RWPE2 (cell line): ENCODE measurements at regions not wholly inside any gene's neighbourhood (a gene's known extent, or its start where the extent isn't known, plus 50 kb on each side); places are given as distances from the start of the nearest gene placed in this dataset.

Source experiments
- ATAC-seq: fragments of 200-7000 bp; cut with Tn5 transposase; 3 replicates; pipeline ENCODE4 v1.9.1; 2021; ENCODE audit warnings: low read depth
- DNase-seq: peaks from one replicate; pipeline ENCODE4 v3.0.0-alpha.2; 2020; ENCODE audit warnings: low spot score
- H3K27ac ChIP-seq: fragments of 450-650 bp; 2 replicates; pipeline ENCODE4 v1.5.1; 2017; ENCODE audit warnings: mild to moderate bottlenecking; ENCODE audit not compliant: poor library complexity, severe bottlenecking
- H3K27me3 ChIP-seq: fragments of 250-450 bp; sonication (Bioruptor Pico); 2 replicates; pipeline ENCODE4 v1.5.1; 2021; ENCODE audit warnings: mild to moderate bottlenecking, moderate library complexity; ENCODE audit not compliant: insufficient read depth, poor library complexity, severe bottlenecking
- H3K36me3 ChIP-seq: fragments of 250-450 bp; sonication (Bioruptor Pico); 2 replicates; pipeline ENCODE4 v1.5.1; 2020; ENCODE audit warnings: low read depth, mild to moderate bottlenecking, moderate library complexity
- H3K4me1 ChIP-seq: fragments of 250-450 bp; sonication (Bioruptor Pico); 2 replicates; pipeline ENCODE4 v1.5.1; 2021; ENCODE audit warnings: mild to moderate bottlenecking, moderate library complexity; ENCODE audit not compliant: insufficient read depth, poor library complexity, severe bottlenecking
- H3K4me3 ChIP-seq: fragments of 250-450 bp; sonication (Bioruptor Pico); 2 replicates; pipeline ENCODE4 v1.5.1; 2021; ENCODE audit warnings: mild to moderate bottlenecking, moderate library complexity; ENCODE audit not compliant: severe bottlenecking
- H3K9me3 ChIP-seq: fragments of 250-450 bp; sonication (Bioruptor Pico); 2 replicates; pipeline ENCODE4 v1.5.1; 2021; ENCODE audit warnings: mild to moderate bottlenecking, moderate library complexity; ENCODE audit not compliant: severe bottlenecking
- TF ChIP-seq, protein P1 (sequence below): fragments of 450-650 bp; IDR thresholded peaks from one replicate; pipeline ENCODE4 v1.5.1; 2017; ENCODE audit warnings: mild to moderate bottlenecking, moderate library complexity; ENCODE audit not compliant: poor library complexity, severe bottlenecking

- DNase-seq = no peak
- Histone ChIP-seq H3K4me3 (peak overlapping the region; percentile 18), H3K27ac (no peak overlapping the region), H3K9me3 (no peaks in the 10 kb centered on the region), H3K4me1 (no peaks in the 10 kb centered on the region), H3K36me3 (no peaks in the 10 kb centered on the region), H3K27me3 (peaks cover 72% of the 10 kb centered on the region)
- ATAC-seq = peak; percentile 71
- TF ChIP-seq, protein P1, sequence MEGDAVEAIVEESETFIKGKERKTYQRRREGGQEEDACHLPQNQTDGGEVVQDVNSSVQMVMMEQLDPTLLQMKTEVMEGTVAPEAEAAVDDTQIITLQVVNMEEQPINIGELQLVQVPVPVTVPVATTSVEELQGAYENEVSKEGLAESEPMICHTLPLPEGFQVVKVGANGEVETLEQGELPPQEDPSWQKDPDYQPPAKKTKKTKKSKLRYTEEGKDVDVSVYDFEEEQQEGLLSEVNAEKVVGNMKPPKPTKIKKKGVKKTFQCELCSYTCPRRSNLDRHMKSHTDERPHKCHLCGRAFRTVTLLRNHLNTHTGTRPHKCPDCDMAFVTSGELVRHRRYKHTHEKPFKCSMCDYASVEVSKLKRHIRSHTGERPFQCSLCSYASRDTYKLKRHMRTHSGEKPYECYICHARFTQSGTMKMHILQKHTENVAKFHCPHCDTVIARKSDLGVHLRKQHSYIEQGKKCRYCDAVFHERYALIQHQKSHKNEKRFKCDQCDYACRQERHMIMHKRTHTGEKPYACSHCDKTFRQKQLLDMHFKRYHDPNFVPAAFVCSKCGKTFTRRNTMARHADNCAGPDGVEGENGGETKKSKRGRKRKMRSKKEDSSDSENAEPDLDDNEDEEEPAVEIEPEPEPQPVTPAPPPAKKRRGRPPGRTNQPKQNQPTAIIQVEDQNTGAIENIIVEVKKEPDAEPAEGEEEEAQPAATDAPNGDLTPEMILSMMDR = no peak
Measured at GRCh38 chr3:28575746-28576613, 227.4 kb upstream of the AZI2 start.

GRCh38 chr3:28576614-28577200 lies 228.1 kb upstream of the AZI2 start:
- ATAC-seq = no peak
- no peak overlapping the region for H3K4me3 ChIP-seq

DNA sequence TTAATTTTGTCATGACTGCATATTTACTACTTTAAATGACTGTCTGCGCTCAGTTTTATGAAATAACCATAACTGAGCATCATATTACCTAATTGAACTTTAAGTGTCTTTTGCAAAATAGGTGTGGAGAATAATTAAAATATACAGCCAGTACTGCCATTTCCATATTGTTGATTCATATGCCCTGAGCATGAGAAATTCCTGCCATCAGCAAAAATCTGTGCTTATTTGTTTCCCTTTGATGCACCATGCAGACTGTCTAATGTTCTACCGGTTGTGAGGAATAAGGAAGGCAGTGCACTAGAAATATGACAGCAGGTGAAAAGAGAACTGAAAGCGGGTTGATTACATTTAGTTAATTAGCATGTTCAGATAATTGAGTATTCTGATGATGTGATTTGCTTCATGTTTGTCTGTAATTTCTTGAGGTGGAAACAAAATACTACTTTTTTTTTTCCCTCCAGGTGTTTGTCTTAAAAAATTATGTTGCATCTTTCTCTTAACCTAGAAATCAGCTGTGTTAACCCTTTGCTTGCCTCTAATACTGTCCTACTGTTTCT lies 229.4 kb upstream of the AZI2 start:
- no peak overlapping the region for H3K4me3 ChIP-seq
- DNase-seq = no peak
- TF ChIP-seq, protein P1 = no peak
- no peak overlapping the region for H3K27ac ChIP-seq
- ATAC-seq = no peak
- H3K27me3 ChIP-seq = peaks cover 72% of the 10 kb centered on the region
- no peaks in the 10 kb centered on the region for H3K36me3 ChIP-seq
- H3K4me1 ChIP-seq = no peaks in the 10 kb centered on the region
- H3K9me3 ChIP-seq = no peaks in the 10 kb centered on the region

More at GRCh38 chr3:28576614-28577200, 228.1 kb upstream of the AZI2 start:
- DNase-seq = no peak
- peaks cover 72% of the 10 kb centered on the region for H3K27me3 ChIP-seq
- no peak overlapping the region for H3K27ac ChIP-seq
- H3K9me3 ChIP-seq = no peaks in the 10 kb centered on the region
- H3K36me3 ChIP-seq = no peaks in the 10 kb centered on the region
- TF ChIP-seq, protein P1 = no peak
- H3K4me1 ChIP-seq = no peaks in the 10 kb centered on the region

DNA sequence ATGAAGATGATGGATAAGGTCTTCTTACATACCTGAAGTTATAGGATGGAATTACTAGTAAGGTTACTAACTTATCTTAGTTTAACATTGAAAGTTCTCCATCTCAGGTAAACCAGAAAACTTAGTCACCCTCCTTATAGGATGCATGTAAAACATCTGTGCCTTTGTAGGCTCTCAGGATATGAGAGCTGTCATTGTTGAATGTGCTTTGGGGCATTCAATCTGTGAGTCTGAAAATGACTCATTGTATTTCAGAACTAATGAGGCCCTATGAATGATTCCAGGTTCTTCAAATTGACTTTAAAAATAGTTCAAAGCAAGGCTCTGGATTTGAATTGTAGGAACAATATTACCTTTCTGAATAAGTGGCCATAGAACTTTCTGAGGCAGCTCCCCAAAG lies 237.7 kb upstream of the AZI2 start:
- no peaks in the 10 kb centered on the region for H3K36me3 ChIP-seq
- H3K27me3 ChIP-seq = peaks cover 6% of the 10 kb centered on the region
- H3K27ac ChIP-seq = no peak overlapping the region
- no peak overlapping the region for H3K4me3 ChIP-seq
- DNase-seq (no peak), ATAC-seq (no peak)
- TF ChIP-seq, protein P1 = no peak
- no peaks in the 10 kb centered on the region for H3K4me1 ChIP-seq
- no peaks in the 10 kb centered on the region for H3K9me3 ChIP-seq
